ENCODE measurements at regions not wholly inside any gene's neighbourhood (a gene's known extent, or its start where the extent isn't known, plus 50 kb on each side); places are given as distances from the start of the nearest gene placed in this dataset.

DNA sequence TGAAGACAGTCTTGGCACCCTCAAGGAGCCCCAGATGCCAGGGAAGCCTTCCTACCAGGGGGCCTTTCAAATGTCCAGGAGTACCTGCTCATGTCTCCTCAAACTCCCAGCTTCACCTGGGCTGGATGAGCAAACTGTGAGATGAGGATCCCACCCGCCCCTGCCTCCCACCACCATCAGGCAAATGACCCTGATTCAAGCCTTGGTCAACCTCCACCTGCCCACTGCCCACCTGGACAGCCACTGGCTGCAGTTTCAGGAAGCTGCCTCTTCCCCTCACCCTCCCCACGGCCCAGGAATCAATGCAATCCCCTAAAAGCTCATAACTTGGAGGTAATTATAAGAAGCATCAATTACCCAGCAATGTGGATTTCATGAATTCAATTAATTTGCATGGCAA, 122.7 kb downstream of the BUD13 start:
- TF ChIP-seq EZH2phosphoT487 (IDR thresholded peaks at IDR 0.05; ENCODE audit: borderline replicate concordance, low read length) = no peak
- TF ChIP-seq, protein P1, sequence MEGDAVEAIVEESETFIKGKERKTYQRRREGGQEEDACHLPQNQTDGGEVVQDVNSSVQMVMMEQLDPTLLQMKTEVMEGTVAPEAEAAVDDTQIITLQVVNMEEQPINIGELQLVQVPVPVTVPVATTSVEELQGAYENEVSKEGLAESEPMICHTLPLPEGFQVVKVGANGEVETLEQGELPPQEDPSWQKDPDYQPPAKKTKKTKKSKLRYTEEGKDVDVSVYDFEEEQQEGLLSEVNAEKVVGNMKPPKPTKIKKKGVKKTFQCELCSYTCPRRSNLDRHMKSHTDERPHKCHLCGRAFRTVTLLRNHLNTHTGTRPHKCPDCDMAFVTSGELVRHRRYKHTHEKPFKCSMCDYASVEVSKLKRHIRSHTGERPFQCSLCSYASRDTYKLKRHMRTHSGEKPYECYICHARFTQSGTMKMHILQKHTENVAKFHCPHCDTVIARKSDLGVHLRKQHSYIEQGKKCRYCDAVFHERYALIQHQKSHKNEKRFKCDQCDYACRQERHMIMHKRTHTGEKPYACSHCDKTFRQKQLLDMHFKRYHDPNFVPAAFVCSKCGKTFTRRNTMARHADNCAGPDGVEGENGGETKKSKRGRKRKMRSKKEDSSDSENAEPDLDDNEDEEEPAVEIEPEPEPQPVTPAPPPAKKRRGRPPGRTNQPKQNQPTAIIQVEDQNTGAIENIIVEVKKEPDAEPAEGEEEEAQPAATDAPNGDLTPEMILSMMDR (IDR thresholded peaks at IDR 0.05; ENCODE audit: low read depth, low read length, poor library complexity, severe bottlenecking) = no peak
- Histone ChIP-seq H3F3A (ENCODE audit: control insufficient read depth, insufficient read depth) (no peaks in the 10 kb centered on the region), H3K79me2 (ENCODE audit: control insufficient read depth, low read length) (no peaks in the 10 kb centered on the region), H3K4me3 (ENCODE audit: low read length) (no peak overlapping the region), H3K27ac (ENCODE audit: low read depth, low read length) (no peak overlapping the region), H4K20me1 (ENCODE audit: control insufficient read depth, insufficient read depth, low read depth, low read length) (no peaks in the 10 kb centered on the region), H3K4me2 (ENCODE audit: low read length) (no peak overlapping the region), H3K9me3 (ENCODE audit: control insufficient read depth, insufficient read depth, low read length) (0 out of 2 replicates have a peak, but pooled peaks cover 4% of the 10 kb centered on the region), H3K9me2 (replicated peaks; ENCODE audit: control insufficient read depth, low read length) (no peaks in the 10 kb centered on the region), H3K4me1 (ENCODE audit: control insufficient read depth, low read length) (no peaks in the 10 kb centered on the region), H3K27me3 (ENCODE audit: control insufficient read depth, low read length) (0 out of 2 replicates have a peak, but pooled peaks cover 3% of the 10 kb centered on the region), H3K36me3 (ENCODE audit: control insufficient read depth, low read length) (no peaks in the 10 kb centered on the region)

DNA sequence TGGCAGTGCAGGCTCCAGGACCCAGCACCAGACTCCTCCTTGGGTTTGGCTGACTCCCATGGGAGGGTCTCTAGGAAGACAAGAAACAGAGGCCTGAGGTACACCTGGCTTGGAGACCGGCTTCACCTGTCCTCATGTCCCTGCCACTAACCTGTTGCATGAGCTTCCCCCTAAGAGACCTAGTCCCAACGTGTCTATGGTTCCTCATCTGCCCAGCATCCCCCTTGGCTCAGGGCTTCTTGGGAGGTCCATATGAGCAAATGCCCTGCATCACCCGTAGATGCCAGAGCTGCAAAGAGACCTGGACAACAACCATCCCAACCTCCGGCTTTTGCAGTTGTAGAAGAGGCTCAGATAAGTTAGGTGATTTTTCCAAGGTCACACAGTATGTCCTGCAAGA, 123.5 kb downstream of the BUD13 start:
- H4K20me1 ChIP-seq (ENCODE audit: control insufficient read depth, insufficient read depth, low read depth, low read length) = no peaks in the 10 kb centered on the region
- H3K4me2 ChIP-seq (ENCODE audit: low read length) = no peak overlapping the region
- 0 out of 2 replicates have a peak, but pooled peaks cover 3% of the 10 kb centered on the region for H3K27me3 ChIP-seq (ENCODE audit: control insufficient read depth, low read length)
- no peaks in the 10 kb centered on the region for H3K36me3 ChIP-seq (ENCODE audit: control insufficient read depth, low read length)
- TF ChIP-seq EZH2phosphoT487 (IDR thresholded peaks at IDR 0.05; ENCODE audit: borderline replicate concordance, low read length) = no peak
- TF ChIP-seq, protein P1 (IDR thresholded peaks at IDR 0.05; ENCODE audit: low read depth, low read length, poor library complexity, severe bottlenecking) = no peak
- no peak overlapping the region for H3K4me3 ChIP-seq (ENCODE audit: low read length)
- no peaks in the 10 kb centered on the region for H3K9me2 ChIP-seq (replicated peaks; ENCODE audit: control insufficient read depth, low read length)
- no peaks in the 10 kb centered on the region for H3K4me1 ChIP-seq (ENCODE audit: control insufficient read depth, low read length)
- H3F3A ChIP-seq (ENCODE audit: control insufficient read depth, insufficient read depth) = no peaks in the 10 kb centered on the region
- H3K27ac ChIP-seq (ENCODE audit: low read depth, low read length) = no peak overlapping the region
- no peaks in the 10 kb centered on the region for H3K9me3 ChIP-seq (ENCODE audit: control insufficient read depth, insufficient read depth, low read length)
- no peaks in the 10 kb centered on the region for H3K79me2 ChIP-seq (ENCODE audit: control insufficient read depth, low read length)

DNA sequence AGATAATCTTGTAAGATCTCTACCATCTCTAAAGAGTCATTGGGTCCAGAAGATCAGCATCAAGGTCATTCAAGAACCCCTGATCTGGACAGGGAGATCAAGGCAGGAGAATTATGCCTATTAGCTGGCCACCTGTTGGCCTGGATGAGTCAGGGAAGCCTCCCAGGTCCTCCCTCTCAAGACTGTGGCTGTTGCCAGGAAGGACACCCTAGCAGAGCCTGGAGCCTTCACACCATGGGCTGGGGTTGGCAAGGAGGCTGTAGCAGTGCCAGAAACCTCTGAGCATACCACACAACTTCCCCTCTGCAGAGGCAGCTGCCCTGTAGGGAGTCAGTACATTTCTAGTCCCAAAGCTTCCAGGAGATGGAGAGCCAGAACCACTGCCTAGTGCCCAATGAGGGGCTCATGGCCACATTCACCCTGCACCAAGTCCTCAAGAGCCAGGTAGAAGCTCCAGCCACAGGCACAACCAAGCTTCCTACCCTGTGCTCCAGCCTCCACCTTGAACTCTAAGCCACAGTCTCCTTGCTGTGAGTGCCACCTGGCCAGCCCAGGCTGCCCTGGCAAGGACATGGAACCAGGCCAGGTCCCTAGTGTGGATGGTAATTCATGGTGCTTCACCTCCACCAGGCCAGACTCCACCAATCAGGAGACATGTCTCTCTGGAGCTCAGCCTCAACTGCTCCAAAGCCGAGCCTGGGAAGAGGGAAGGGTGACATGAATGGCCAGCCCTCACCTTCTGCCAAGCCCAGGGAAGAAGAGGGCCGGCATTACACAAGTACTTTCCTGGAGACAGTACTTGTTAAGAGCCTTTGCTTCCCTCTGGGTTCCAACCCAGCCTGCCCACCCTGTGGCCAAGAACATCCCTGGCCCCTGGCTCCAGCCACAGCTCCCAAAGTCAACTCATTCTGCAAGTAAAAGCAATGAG, 124.3 kb downstream of the BUD13 start:
- H3K4me1 ChIP-seq (ENCODE audit: control insufficient read depth, low read length) = no peaks in the 10 kb centered on the region
- H3K9me3 ChIP-seq (ENCODE audit: control insufficient read depth, insufficient read depth, low read length) = no peaks in the 10 kb centered on the region
- H3F3A ChIP-seq (ENCODE audit: control insufficient read depth, insufficient read depth) = no peaks in the 10 kb centered on the region
- 0 out of 2 replicates have a peak, but pooled peaks cover 3% of the 10 kb centered on the region for H3K27me3 ChIP-seq (ENCODE audit: control insufficient read depth, low read length)
- H3K4me3 ChIP-seq (ENCODE audit: low read length) = no peak overlapping the region
- no peak overlapping the region for H3K4me2 ChIP-seq (ENCODE audit: low read length)
- no peaks in the 10 kb centered on the region for H3K9me2 ChIP-seq (replicated peaks; ENCODE audit: control insufficient read depth, low read length)
- no peaks in the 10 kb centered on the region for H4K20me1 ChIP-seq (ENCODE audit: control insufficient read depth, insufficient read depth, low read depth, low read length)
- no peak overlapping the region for H3K27ac ChIP-seq (ENCODE audit: low read depth, low read length)
- no peaks in the 10 kb centered on the region for H3K36me3 ChIP-seq (ENCODE audit: control insufficient read depth, low read length)
- no peak for TF ChIP-seq EZH2phosphoT487 (IDR thresholded peaks at IDR 0.05; ENCODE audit: borderline replicate concordance, low read length)
- TF ChIP-seq, protein P1 (IDR thresholded peaks at IDR 0.05; ENCODE audit: low read depth, low read length, poor library complexity, severe bottlenecking) = no peak
- no peaks in the 10 kb centered on the region for H3K79me2 ChIP-seq (ENCODE audit: control insufficient read depth, low read length)

All from DOHH2 (cell line).